Peyer's patch (tissue), 4 donors: ENCODE measurements at regions not wholly inside any gene's neighbourhood (a gene's known extent, or its start where the extent isn't known, plus 50 kb on each side); places are given as distances from the start of the nearest gene placed in this dataset.

Source experiments
- POLR2A ChIP-seq, 2 donors: fragments of 450-650 bp; IDR thresholded peaks; one replicate each; pipeline ENCODE4 v1.5.1; 2017; ENCODE audit warnings: antibody characterized with exemption in 2 of 2, mild to moderate bottlenecking in 2 of 2, moderate library complexity in 2 of 2
- TF ChIP-seq, protein P1 (sequence below), 6 experiments: fragments of 450-650 bp in 4 of 6; fragments of 200-600 bp in 2 of 6; sonication (generic) in 1 of 6; IDR thresholded peaks; one replicate each; pipeline ENCODE4 v1.5.1; 2017 to 2019; ENCODE audit warnings: antibody characterized with exemption in 6 of 6, mild to moderate bottlenecking in 3 of 6, moderate library complexity in 1 of 6

DNA sequence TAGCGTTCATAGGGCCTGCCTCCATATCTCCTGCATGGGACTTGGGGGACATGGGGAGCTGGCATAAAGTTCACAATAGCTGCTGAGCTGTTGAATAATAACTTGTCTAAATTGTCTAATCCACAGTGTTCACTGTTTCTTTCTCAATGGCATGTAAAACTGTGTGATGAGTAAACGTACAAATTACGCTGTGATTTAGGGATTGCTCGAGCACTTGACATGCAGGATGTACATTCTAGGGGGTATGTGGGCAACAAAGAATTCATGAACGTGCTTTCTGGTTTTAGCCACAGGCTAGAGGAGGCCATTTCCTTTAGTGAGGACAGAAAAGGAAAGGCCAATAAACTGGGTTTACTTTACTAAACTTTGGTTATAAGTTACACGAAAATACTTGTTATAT lies 534.2 kb upstream of the ZWINT start:
- TF ChIP-seq POLR2A (IDR thresholded peaks at IDR 0.05) = no peak
- TF ChIP-seq, protein P1, sequence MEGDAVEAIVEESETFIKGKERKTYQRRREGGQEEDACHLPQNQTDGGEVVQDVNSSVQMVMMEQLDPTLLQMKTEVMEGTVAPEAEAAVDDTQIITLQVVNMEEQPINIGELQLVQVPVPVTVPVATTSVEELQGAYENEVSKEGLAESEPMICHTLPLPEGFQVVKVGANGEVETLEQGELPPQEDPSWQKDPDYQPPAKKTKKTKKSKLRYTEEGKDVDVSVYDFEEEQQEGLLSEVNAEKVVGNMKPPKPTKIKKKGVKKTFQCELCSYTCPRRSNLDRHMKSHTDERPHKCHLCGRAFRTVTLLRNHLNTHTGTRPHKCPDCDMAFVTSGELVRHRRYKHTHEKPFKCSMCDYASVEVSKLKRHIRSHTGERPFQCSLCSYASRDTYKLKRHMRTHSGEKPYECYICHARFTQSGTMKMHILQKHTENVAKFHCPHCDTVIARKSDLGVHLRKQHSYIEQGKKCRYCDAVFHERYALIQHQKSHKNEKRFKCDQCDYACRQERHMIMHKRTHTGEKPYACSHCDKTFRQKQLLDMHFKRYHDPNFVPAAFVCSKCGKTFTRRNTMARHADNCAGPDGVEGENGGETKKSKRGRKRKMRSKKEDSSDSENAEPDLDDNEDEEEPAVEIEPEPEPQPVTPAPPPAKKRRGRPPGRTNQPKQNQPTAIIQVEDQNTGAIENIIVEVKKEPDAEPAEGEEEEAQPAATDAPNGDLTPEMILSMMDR (IDR thresholded peaks at IDR 0.05) = no peak
